HepG2 (cell line): ENCODE measurements at regions not wholly inside any gene's neighbourhood (a gene's known extent, or its start where the extent isn't known, plus 50 kb on each side); places are given as distances from the start of the nearest gene placed in this dataset.

ENCODE experiments used
- FOXM1 ChIP-seq: sonication (generic); formaldehyde crosslinking; IDR thresholded peaks from 2 replicates; pipeline ENCODE4 v1.5.0; 2020; ENCODE audit warnings: missing genetic modification reagents
- ZNF230 ChIP-seq: sonication (generic); formaldehyde crosslinking; IDR thresholded peaks from 2 replicates; pipeline ENCODE4 v1.4.0; 2020; ENCODE audit warnings: mild to moderate bottlenecking, missing genetic modification reagents
- ZNF33A ChIP-seq: sonication (generic); formaldehyde crosslinking; IDR thresholded peaks from 2 replicates; pipeline ENCODE4 v1.5.1; 2020; ENCODE audit warnings: missing genetic modification reagents, mild to moderate bottlenecking, moderate library complexity, borderline replicate concordance
- ZNF367 ChIP-seq: sonication (generic); formaldehyde crosslinking; IDR thresholded peaks from 2 replicates; pipeline ENCODE4 v1.4.0; 2020; ENCODE audit warnings: missing genetic modification reagents, borderline replicate concordance
- TF ChIP-seq, protein P1 (sequence below): IDR thresholded peaks from 2 replicates; pipeline ENCODE4 v1.6.1; 2016
- TF ChIP-seq, protein P2 (sequence below): sonication (generic); formaldehyde crosslinking; IDR thresholded peaks from 2 replicates; pipeline ENCODE4 v1.5.0; 2020; ENCODE audit warnings: mild to moderate bottlenecking, missing genetic modification reagents, moderate library complexity

DNA sequence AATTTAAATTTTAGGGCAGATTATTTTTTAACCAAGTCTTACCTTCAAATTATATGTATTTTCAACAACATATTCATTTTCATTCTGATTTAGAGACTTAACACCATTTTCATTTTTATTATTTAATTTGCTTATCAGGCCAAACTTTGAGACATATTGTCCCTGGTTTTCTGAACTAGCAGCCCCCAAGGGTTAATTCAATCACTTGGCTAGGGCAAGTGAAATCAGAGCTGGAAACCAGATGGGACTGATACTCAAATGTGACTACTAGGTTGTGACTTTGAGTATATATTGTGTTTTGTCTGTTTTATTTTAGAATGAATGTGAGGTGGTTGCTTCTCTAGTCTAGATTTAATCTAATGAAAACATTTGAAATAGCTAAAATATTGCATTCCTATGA, 198.9 kb upstream of the PTGFR start:
- TF ChIP-seq FOXM1 (CRISPR knock-in tag) (no peak), ZNF230 (CRISPR knock-in tag) (no peak), ZNF33A (no peak), ZNF367 (CRISPR knock-in tag) (no peak)
- TF ChIP-seq, protein P1, sequence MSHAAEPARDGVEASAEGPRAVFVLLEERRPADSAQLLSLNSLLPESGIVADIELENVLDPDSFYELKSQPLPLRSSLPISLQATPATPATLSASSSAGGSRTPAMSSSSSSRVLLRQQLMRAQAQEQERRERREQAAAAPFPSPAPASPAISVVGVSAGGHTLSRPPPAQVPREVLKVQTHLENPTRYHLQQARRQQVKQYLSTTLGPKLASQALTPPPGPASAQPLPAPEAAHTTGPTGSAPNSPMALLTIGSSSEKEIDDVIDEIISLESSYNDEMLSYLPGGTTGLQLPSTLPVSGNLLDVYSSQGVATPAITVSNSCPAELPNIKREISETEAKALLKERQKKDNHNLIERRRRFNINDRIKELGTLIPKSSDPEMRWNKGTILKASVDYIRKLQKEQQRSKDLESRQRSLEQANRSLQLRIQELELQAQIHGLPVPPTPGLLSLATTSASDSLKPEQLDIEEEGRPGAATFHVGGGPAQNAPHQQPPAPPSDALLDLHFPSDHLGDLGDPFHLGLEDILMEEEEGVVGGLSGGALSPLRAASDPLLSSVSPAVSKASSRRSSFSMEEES (CRISPR knock-in tag) = no peak
- TF ChIP-seq, protein P2, sequence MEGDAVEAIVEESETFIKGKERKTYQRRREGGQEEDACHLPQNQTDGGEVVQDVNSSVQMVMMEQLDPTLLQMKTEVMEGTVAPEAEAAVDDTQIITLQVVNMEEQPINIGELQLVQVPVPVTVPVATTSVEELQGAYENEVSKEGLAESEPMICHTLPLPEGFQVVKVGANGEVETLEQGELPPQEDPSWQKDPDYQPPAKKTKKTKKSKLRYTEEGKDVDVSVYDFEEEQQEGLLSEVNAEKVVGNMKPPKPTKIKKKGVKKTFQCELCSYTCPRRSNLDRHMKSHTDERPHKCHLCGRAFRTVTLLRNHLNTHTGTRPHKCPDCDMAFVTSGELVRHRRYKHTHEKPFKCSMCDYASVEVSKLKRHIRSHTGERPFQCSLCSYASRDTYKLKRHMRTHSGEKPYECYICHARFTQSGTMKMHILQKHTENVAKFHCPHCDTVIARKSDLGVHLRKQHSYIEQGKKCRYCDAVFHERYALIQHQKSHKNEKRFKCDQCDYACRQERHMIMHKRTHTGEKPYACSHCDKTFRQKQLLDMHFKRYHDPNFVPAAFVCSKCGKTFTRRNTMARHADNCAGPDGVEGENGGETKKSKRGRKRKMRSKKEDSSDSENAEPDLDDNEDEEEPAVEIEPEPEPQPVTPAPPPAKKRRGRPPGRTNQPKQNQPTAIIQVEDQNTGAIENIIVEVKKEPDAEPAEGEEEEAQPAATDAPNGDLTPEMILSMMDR = no peak
